ENCODE measurements at regions not wholly inside any gene's neighbourhood (a gene's known extent, or its start where the extent isn't known, plus 50 kb on each side); places are given as distances from the start of the nearest gene placed in this dataset.

DNA sequence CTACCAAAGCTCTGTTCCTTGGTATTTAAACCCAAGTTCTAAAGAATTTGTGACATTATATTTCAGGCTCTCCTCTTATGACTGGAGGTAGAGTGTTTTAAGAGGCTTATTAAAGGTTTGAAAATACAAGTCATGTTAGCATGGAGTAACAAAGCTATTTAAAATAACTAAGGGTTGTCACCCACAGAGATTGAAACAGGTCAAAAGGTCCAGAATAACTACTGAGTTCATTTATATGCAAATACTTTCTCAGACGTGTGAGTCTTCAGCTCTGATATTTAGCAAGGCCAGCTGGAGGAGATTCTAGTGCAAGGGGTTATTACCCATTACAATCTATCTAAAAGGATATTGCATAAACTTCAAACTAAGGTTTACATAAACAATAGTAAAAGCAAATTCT is 1538.8 kb upstream of the CDH8 start:
- TF ChIP-seq CTCF (IDR thresholded peaks at IDR 0.05) (no peak), POLR2A (IDR thresholded peaks at IDR 0.05) (no peak)

All from testis (tissue), 2 donors.